GM12891 (cell line): ENCODE measurements at regions not wholly inside any gene's neighbourhood (a gene's known extent, or its start where the extent isn't known, plus 50 kb on each side); places are given as distances from the start of the nearest gene placed in this dataset.
"Not testable (repeated sequence)": the region's sequence is repeated elsewhere in the genome, so short reads cannot be mapped to it uniquely, and the experiment has no call there.

Experiments used
- DNase-seq: peaks from one replicate; pipeline ENCODE4 v3.0.0; 2011; ENCODE audit warnings: low spot score; ENCODE audit not compliant: insufficient read length
- FAIRE-seq: peaks from 2 replicates; lab custom pipeline; 2011; peaks lifted over from hg19 to GRCh38; lab: Jason Lieb, UNC
- PAX5 ChIP-seq: IDR thresholded peaks from 2 replicates; pipeline ENCODE4 v1.6.1; 2011; ENCODE audit warnings: low read length, moderate library complexity, mild to moderate bottlenecking; ENCODE audit not compliant: insufficient read depth, severe bottlenecking
- POLR2A ChIP-seq: IDR thresholded peaks from 2 replicates; pipeline ENCODE4 v1.6.1; 2011; ENCODE audit warnings: low read depth, low read length, control low read depth
- POLR2AphosphoS5 ChIP-seq: IDR thresholded peaks from 2 replicates; pipeline ENCODE4 v1.6.1; 2011; ENCODE audit warnings: low read depth, low read length, control low read depth
- POU2F2 ChIP-seq: IDR thresholded peaks from 2 replicates; pipeline ENCODE4 v1.6.1; 2011; ENCODE audit warnings: low read depth, mild to moderate bottlenecking, control low read depth, low read length, moderate library complexity
- SPI1 ChIP-seq: IDR thresholded peaks from 2 replicates; pipeline ENCODE4 v1.6.1; 2011; ENCODE audit warnings: low read depth, low read length, control low read depth
- TAF1 ChIP-seq: IDR thresholded peaks from 2 replicates; pipeline ENCODE4 v1.6.1; 2011; ENCODE audit warnings: low read depth, low read length, control low read depth

DNA sequence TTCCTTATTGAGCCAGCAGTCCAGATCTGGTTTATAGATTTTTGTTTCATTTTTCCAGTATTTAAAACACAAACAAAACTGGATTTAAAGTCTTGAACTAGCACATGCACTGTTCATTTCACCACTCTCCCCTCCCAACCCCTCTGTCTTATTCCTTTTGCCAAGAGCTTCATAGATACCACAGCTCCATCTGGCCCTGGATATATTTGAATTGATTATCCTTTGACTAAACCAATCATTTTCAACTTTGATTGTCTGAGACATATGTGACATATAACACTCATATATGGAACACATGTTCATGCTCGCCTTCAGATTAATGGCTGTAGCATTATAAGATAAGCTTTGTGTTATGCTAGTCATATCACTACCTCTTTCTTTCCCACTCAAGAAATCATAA, 376.6 kb upstream of the NAALADL2 start:
- FAIRE-seq (no peak), DNase-seq (no peak)
- TF ChIP-seq POLR2A (no peak), TAF1 (no peak), POU2F2 (no peak), SPI1 (no peak), PAX5 (no peak), POLR2AphosphoS5 (no peak)

DNA sequence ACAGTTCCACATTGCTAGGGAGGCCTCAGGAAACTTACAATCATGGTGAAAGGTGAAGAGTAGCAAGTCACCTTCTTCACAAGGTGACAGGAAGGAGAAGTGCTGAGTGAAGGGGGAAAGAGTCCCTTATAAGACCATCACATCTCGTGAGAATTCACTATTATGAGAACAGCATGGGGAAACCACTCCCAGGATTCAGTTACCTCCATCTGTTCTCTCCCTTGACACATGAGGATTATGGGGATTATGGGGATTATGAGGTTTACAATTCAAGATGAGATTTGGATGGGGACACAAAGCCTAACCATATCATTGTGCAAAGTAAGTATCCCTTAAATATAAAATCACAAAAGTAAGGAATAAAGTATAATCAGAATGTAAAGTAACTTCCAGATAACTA, 375.9 kb upstream of the NAALADL2 start:
- no peak for FAIRE-seq
- TF ChIP-seq PAX5 (no peak), POU2F2 (no peak), POLR2A (no peak), SPI1 (no peak), TAF1 (no peak), POLR2AphosphoS5 (no peak)
- DNase-seq, result no peak

DNA sequence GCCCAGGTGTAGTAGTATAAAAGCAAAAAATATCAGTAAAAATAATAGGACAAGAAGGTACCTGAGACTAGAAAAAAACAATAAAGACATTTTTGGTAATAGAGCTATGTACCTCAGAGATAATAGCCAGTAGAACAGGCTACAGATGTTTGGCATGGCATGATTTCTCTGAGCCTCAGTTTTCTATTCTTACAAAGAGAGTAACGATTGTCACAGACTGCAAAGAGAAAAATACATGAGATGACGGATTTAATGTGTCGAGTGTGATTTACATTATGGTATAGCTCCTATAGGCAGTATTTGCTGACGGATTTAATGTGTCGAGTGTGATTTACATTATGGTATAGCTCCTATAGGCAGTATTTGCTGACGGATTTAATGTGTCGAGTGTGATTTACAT, 375.3 kb upstream of the NAALADL2 start:
- not testable (repeated sequence) for FAIRE-seq, DNase-seq

DNA sequence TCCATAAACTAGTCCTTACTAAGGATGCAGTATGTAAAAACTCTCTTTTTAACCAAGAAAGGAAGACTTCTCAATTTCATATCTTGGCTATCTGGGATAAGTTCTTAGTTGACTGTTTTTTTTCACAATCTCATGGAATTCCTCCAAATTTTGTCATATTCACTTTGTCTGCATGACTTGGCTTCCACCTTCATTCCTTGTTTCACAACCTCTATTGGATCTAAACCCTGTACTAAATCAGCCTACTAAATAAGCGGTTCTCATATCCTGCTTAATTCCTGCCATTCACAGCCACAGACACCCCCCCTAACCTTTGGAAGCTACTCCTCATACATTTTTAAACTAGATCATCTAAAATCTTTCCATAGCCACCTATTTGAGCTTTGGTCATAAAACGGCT, 370.6 kb upstream of the NAALADL2 start:
- TF ChIP-seq TAF1 (no peak), POLR2AphosphoS5 (no peak), PAX5 (no peak), POLR2A (no peak), SPI1 (no peak), POU2F2 (no peak)
- DNase-seq (no peak), FAIRE-seq (no peak)

DNA sequence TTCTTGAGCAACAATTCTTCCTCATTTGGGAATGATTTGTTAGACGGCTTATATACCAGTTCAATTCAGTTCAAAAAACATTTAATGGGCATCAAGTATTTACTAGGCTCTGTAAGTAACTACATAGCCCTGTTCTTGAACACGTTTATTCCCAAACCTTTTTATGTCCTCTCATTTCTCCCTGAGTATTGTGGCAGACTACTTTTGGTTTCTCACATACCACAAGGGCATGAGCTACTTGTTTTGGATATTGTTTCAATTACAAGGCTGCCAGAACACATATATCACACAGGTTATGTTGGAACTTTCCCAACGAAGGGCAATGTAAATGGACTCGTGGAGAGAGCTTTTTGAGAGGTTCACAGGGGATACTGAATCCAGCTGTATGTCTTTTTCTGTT, 363.8 kb upstream of the NAALADL2 start:
- TF ChIP-seq TAF1 (no peak), PAX5 (no peak), POLR2A (no peak), POLR2AphosphoS5 (no peak), SPI1 (no peak)
- no peak for DNase-seq

DNA sequence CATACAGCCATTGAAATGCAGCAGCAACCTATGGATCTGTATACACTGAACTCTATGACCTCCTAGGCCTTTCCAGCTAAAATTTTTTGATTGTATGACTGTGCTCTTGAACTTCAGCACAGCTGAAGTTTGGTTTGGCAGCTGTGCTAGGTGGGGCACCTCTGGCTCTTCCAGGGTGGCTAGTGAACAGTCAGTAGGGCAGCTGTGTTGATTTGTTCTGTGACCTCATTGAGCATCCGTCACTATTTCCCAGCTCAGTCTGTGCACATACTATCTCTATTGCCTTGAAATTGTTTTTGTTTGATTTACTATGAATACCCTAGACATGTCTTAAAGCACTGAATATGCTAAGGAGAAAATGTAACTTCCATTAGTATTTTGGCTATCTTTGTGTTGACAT, 363.2 kb upstream of the NAALADL2 start:
- DNase-seq (no peak), FAIRE-seq (no peak)
- no peak for TF ChIP-seq POU2F2

More for the DNA sequence above, 363.8 kb upstream of the NAALADL2 start:
- no peak for FAIRE-seq

DNA sequence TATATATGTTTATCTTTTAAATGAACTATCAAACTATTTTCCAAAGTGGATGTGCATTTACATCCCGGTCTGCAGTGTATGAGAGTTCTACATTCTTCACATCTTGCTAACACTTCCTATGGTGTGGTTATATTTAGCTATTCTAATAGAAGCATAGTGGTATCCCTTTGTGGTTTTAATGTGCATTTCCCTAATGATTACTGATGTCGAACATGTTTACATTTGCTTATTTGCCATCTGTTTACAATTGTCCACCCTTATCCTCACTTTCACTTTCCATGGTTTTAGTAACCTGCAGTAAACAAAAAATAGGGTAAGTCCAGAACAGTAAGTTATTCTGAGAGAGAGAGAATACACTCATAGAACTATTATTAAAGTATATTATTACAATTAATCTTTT, 360.5 kb upstream of the NAALADL2 start:
- TF ChIP-seq POLR2AphosphoS5 (no peak), PAX5 (no peak), POLR2A (no peak), TAF1 (no peak), POU2F2 (no peak), SPI1 (no peak)
- DNase-seq (no peak), FAIRE-seq (no peak)

DNA sequence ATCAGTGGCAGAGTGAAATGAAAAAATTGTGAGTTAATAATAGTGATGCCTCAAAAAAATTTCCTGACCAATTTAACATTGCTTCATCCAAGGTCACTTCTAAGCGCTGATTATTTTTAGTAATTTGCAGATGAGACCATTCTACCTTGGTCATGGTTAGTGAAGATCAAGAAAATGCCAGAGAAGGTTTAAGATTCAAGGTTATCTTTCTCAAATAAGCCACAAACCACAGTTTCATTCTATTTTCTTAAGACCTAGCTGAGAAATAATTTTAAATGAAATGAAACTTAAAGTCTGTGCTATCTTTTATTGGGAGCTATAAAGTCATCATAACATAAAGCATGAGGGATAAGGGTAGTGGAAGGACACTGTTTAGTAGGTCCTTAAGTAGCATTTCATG, 353.9 kb upstream of the NAALADL2 start:
- TF ChIP-seq PAX5 (no peak), POU2F2 (no peak), POLR2A (no peak), POLR2AphosphoS5 (no peak), TAF1 (no peak)

DNA sequence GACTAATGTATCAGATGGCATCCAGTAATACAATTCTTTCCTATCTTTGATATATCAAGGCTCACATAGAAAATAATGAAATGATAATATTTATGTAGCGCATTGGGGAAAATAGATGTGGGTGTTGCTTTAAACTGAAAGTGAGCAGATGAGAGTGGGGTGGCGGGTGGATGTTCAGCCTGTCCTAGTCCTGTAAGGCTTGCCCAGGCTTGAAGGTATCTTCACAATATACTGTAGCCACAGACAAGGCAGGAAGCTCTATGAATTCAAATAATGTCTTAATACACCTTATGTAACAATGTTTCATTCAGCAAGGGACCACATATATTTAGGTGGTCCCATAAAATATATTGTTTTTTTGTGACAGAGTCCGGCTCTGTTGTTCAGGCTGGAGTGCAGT, 334.9 kb upstream of the NAALADL2 start:
- DNase-seq, result no peak
- no peak for FAIRE-seq
- TF ChIP-seq TAF1 (no peak), POLR2A (no peak), POU2F2 (no peak), PAX5 (no peak)

More for the DNA sequence above, 353.9 kb upstream of the NAALADL2 start:
- no peak for FAIRE-seq
- DNase-seq, result no peak

DNA sequence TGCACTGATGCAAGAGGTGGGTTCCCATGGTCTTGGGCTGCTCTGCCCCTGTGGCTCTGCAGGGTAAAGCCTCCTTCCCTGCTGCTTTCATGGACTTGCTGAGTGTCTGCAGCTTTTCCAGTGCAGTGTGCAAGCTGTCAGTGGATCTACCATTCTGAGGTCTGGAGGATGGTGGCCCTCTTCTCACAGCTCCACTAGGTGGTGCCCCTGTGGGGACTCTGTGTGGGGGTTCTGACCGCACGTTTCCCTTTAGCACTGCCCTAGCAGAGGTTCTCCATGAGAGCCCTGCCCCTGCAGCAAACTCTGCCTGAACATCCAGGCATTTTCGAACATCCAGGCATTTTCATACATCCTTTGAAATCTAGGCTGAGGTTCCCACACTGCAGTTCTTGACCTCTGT, 329.8 kb upstream of the NAALADL2 start:
- no peak for TF ChIP-seq POU2F2
- TF ChIP-seq SPI1, result no peak
- no peak for TF ChIP-seq POLR2A
- TF ChIP-seq PAX5, result no peak
- TF ChIP-seq TAF1, result no peak
- no peak for TF ChIP-seq POLR2AphosphoS5
- FAIRE-seq, result no peak
- no peak for DNase-seq

DNA sequence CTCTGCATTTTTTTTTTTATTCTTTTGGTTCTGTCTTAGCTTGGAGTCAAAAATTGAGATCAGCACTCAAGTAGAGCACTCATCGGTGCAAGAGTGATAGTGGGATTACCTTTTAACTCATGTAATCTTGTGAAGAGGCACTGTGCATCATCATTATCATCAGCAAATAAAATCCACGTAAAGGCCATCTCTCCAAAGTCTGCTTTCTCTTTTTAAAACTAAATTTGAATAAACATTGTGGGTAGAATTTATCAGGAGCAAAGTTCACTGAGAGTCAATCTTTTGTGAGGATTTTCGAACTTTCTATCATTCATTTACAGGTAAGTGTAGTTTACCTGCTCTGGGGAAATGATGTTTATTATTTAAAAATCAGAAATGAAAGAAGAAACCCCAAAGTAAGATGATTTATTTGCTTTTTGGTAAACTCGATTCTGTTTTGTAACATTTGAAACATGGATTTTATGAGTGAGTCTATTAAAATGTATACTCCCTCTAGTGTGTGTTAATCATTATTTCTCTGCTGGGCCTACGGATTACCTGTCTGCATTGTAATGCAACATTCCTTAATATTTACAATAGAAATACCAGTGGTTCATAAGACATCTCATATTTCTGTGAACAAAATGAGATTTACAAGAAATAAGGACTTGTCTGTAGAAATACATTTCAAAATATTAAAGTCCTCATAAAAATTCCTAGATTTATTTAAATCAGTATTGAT, 327.7 kb upstream of the NAALADL2 start:
- no peak for FAIRE-seq
- DNase-seq, result no peak
- no peak for TF ChIP-seq SPI1
- no peak for TF ChIP-seq TAF1
- no peak for TF ChIP-seq POLR2AphosphoS5
- no peak for TF ChIP-seq POU2F2
- TF ChIP-seq PAX5, result no peak
- no peak for TF ChIP-seq POLR2A
